Retinal pigment epithelial cell (primary cell): ENCODE measurements at regions not wholly inside any gene's neighbourhood (a gene's known extent, or its start where the extent isn't known, plus 50 kb on each side); places are given as distances from the start of the nearest gene placed in this dataset.

Source experiments
- DNase-seq: peaks from one replicate; pipeline ENCODE4 v3.0.0-alpha.2; 2010; ENCODE audit warnings: low read depth
- H3K4me3 ChIP-seq: 2 replicates; pipeline ENCODE4 v1.5.1; 2011; ENCODE audit warnings: mild to moderate bottlenecking, low read length, control low read depth, moderate library complexity
- TF ChIP-seq, protein P1 (sequence below): conservative IDR thresholded peaks from 2 replicates; pipeline ENCODE4 v1.5.1; 2011; ENCODE audit warnings: low read depth, low read length, control low read depth, inconsistent platforms

DNA sequence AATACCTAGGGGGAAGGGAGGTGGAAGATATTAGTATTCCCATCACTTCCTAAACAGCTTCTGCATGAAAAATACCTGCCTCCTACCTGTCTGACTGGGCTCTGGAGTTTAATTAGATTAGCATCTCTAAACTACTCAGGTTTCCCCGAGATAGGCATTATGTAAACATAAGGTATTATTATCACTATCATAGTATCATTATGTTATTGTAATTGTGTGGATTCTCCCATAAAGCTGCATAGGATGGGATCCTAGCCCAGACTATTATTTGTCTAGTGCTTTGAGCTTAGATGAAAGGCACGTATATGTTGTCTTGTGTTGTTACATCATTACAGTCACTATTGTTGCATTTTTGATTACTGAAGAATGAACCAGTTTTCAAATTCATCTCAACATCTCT lies 115.2 kb upstream of the SOX21 start:
- no peak for DNase-seq
- no peak overlapping the region for H3K4me3 ChIP-seq
- TF ChIP-seq, protein P1, sequence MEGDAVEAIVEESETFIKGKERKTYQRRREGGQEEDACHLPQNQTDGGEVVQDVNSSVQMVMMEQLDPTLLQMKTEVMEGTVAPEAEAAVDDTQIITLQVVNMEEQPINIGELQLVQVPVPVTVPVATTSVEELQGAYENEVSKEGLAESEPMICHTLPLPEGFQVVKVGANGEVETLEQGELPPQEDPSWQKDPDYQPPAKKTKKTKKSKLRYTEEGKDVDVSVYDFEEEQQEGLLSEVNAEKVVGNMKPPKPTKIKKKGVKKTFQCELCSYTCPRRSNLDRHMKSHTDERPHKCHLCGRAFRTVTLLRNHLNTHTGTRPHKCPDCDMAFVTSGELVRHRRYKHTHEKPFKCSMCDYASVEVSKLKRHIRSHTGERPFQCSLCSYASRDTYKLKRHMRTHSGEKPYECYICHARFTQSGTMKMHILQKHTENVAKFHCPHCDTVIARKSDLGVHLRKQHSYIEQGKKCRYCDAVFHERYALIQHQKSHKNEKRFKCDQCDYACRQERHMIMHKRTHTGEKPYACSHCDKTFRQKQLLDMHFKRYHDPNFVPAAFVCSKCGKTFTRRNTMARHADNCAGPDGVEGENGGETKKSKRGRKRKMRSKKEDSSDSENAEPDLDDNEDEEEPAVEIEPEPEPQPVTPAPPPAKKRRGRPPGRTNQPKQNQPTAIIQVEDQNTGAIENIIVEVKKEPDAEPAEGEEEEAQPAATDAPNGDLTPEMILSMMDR, result no peak

DNA sequence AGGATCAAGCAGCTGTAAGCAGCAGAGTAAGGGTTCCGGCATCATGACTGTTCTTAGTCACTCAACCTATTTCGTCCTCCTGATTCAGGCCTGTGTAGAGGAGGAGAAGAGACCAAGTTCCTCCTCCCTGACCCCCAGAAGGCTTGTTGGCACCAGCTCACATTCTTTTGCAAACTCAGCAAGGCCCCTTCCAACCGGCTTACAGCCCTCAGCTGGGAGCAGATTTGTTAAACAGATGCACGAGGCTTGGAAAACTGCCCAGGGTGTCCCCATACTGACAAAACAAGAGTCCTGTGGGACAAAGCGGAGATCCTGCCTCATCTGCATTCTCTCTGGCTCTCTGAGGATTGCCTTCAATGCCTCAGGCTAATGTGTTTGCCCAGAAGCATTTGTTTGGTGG lies 113.2 kb upstream of the SOX21 start:
- TF ChIP-seq, protein P1, result no peak
- H3K4me3 ChIP-seq, result no peak overlapping the region
- DNase-seq, result peak; percentile 21

DNA sequence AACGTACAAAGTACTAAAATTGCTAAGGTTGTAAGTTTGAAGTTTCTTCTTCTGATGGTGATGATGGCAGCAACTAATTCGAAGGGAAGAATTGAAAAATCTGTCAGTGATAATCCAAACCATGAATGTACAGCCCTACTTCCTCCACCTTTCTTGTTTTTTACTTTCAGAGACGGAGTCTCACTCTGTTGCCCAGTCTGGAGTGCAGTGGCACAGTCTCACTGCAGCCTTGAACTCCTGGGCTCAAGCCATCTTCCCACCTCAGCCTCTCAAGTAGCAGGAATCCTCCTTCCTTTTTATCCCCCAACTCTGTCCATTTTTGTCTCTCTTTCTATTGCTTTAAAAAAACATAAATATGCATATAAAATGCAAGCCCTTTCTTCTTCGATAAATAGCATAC lies 112.3 kb upstream of the SOX21 start:
- DNase-seq, result no peak
- TF ChIP-seq, protein P1, result no peak
- no peak overlapping the region for H3K4me3 ChIP-seq

DNA sequence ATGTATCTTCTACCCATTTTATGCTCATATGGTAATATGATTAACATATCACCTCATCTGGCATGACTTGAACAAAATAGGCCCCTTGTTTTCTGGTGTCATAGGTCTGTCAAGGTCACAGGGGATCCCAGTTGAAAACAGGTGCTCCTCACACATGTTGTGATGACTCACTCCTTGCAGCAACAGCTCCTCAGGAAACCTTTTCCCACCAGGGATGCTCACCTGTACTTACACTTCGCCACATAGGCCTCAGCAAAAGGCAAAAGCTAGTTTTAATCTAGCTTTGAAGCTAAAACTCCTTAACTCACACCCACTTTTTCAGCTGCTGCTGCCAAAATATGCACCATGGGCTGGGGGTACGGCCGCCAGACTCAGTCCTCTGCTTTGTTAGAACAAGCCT lies 110.0 kb upstream of the SOX21 start:
- TF ChIP-seq, protein P1, result no peak
- no peak overlapping the region for H3K4me3 ChIP-seq
- no peak for DNase-seq

DNA sequence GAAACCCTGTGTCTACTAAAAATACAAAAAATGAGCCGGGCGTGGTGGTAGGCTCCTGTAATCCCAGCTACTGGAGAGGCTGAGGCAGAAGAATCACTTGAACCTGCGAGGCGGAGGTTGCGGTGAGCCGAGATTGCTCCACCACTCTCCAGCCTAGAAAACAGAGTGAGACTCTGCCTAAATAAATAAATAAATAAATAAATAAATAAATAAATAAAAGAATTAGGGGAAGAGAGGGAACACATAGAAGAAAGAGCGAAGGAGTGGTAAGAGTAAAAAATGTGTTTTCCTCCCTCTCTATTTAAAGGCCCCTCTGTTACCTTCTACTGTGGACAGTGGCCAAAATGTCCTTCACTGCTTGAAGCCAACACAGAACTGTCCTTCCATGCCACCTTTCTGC lies 103.9 kb upstream of the SOX21 start:
- DNase-seq, result no peak
- H3K4me3 ChIP-seq, result no peak overlapping the region
- TF ChIP-seq, protein P1, result no peak

DNA sequence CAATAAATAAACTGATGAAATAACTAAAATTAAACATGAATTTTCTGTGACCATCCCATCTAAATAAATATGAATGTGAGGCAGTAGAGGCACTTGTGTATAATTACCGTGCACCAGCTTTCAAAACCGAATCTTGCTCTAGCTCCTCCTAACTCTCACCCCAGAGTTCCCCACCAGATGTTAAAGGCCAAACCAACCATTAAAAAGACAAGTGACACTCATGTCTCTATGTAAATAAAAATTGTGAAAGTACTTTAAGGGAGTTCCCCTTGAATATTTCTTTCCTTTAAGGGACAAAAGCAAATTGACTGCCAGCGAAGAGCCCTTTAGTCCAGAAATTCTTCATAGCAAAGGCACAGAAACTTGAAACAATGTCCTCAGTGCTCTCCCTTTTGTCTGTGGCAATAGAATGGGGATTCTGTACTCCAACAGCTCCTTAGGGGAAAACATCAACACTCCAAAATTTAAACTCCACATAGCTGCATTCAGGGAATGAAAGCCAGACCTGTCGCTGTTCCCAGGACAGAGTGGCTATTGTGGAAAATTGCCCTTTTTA lies 101.7 kb upstream of the SOX21 start:
- H3K4me3 ChIP-seq, result no peak overlapping the region
- DNase-seq, result no peak
- TF ChIP-seq, protein P1, result no peak

DNA sequence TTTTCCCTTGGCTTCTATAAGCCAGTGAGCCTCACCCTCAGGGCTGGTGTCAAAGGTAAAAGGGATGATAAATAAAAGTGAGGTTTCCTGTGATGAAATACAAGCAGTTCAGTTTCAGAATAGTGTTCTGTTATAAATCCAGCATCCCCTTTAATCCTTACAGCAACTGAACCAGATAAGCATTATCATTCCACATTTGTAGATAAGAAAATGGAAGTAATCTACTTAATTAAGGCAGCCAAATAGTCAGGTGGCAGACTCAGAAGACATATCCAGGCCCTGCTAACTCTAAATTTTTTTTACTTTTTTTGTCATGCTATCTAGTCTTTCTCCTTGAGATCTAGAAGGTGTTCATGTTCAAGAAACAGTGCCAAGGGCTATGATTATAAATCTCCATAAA lies 99.4 kb upstream of the SOX21 start:
- TF ChIP-seq, protein P1, result no peak
- no peak overlapping the region for H3K4me3 ChIP-seq
- DNase-seq, result no peak
